CD4-positive, alpha-beta T cell treated with Interleukin-6 for 4 hours (primary cell): ENCODE measurements at regions not wholly inside any gene's neighbourhood (a gene's known extent, or its start where the extent isn't known, plus 50 kb on each side); places are given as distances from the start of the nearest gene placed in this dataset.
A peak's percentile ranks its signal among the peaks of the same experiment; 100 is the strongest.
"Not testable (repeated sequence)": the region's sequence is repeated elsewhere in the genome, so short reads cannot be mapped to it uniquely, and the experiment has no call there.

Experiments
- DNase-seq: peaks from one replicate; pipeline ENCODE4 v3.0.0-alpha.2; 2020; ENCODE audit warnings: mixed read lengths

DNA sequence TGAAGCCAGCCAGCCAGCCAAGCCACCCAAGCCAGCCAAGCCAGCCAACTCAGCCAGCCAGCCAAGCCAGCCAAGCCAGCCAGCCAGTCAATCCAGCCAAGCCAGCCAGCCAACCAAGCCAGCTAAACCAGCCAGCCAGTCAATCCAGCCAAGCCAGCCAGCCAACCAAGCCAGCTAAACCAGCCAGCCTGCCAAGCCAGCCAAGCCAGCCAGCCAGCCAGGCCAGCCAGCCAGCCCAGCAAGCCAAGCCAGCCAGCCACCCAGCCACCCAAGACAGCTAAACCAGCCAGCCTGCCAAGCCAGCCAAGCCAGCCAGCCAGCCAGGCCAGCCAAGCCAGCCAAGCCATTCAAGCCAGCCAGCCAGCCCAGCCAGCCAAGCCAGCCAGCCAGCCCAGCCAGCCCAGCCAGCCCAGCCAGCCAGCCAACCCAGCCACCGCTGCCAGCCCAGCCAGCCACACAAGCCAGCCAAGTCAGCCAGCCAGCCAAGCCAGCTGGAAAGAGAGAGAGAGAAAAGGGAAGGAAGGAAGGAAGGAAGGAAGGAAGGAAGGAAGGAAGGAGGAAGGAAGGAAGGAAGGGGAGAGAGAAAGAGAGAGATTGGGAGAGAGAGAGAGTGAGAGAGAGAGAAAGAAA is 1606.8 kb downstream of the RPIA start:
- DNase-seq: not testable (repeated sequence)

DNA sequence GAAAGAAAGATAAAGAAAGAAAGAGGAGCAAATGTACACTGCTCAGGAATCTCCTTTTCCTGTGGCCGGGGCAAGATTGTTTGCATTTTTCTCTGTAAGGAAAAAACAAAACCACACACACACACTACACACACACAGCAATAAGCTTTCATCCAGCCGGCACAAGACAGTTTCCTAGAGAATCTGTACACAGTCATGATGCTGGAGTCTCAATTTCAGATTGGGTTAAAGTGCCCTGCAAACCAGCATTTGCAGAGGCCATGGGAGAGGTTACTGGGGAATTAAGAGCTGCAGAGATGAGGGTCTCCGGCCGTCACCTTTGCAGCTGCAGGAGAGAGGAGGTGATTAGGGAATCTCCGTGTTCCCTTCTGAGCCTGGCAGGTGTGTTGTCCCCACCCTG is 1607.5 kb downstream of the RPIA start:
- DNase-seq: not testable (repeated sequence)

DNA sequence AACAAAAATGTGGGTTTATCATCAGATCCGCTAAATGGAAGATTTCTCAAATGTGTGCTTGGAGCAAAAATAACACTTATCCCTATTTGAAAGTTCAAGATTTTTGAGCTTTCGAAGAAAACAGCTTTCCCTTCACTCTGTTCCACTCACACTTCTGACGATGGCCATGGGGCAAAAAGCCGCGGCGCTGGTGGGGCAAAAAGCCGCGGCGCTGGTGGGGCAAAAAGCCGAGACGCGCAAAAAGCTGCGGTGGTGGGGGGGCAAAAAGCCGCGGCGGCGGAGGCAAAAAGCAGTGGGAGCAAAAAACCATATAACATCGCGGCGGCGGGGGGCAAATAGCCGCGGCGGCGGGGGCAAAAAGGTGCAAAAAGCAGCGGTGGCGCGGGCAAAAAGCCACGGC is 1631.5 kb downstream of the RPIA start:
- not testable (repeated sequence) for DNase-seq

DNA sequence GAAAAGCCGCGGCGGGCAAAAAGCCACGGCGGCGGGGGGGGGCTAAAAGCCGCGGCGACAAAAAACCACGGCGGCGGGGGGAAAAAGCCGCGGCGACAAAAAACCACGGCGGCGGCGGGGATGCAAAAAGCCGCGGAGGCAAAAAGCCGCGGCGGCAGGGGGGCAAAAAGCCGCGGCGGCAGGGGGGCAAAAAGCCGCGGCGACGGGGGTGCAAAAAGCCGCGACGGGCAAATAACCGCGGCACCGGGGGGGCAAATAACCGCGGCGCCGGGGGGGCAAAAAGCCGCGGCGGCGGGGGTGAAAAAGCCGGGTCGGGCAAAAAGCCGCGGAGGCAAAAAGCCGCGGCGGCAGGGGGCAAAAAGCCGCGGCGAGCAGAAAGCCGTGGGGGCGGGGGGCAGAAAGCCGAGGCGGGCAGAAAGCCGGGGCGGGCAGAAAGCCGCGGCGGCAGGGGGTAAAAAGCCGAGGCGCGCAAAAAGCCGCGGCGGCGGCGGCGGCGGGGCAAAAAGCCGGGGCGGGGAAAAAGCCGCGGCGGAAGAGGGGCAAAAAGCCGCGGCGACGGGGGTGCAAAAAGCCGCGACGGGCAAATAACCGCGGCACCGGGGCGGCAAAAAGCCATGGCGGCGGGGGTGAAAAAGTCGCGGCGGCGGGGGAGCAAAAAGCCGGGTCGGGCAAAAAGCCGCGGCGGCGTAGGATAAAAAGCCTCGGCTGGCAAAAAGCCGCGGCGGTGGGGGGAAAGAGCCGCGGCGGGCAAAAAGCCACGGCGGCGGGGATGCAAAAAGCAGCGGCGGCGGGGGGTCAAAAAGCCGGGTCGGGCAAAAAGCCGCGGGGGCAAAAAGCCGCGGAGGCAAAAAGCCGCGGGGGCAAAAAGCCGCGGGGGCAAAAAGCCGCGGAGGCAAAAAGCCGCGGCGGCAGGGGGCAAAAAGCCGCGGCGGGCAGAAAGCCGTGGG is 1632.4 kb downstream of the RPIA start:
- peak; percentile 18 for DNase-seq

DNA sequence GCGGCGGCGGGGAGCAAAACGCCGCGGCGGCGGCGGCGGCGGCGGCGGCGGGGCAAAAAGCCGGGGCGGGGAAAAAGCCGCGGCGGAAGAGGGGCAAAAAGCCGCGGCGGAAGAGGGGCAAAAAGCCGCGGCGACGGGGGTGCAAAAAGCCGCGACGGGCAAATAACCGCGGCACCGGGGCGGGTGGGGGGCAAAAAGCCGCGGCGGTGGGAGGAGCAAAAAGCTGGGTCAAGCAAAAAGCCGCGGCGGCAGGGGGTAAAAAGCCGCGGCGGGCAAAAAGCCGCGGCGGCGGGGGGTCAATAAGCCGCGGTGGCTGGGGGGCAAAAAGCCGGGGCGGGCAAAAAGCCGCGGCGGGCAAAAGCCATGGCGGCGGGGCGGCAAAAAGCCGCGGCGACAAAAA is 1633.2 kb downstream of the RPIA start:
- DNase-seq: not testable (repeated sequence)

DNA sequence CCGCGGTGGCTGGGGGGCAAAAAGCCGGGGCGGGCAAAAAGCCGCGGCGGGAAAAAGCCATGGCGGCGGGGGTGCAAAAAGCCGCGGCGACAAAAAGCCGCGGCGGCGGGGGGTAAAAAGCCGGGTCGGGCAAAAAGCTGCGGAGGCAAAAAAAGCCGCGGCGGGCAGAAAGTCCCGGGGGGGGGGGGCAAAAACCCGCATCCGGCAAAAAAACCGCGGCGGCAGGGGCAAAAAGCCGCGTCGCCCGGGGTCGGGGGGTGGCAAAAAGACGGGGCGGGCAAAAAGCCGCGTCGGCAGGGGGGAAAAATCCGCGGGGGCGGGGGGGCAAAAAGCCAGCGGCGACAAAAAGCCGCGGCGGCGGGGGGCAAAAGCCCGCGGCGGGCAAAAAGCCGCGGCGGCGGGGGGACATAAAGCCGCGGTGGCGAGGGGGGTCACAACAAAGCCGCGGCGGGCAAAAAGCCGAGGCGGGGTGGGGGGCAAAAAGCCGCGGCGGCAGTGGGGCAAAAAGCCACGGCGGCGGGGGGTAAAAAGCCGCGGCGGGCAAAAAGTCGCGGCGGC is 1634.4 kb downstream of the RPIA start:
- peak; percentile 4 for DNase-seq

DNA sequence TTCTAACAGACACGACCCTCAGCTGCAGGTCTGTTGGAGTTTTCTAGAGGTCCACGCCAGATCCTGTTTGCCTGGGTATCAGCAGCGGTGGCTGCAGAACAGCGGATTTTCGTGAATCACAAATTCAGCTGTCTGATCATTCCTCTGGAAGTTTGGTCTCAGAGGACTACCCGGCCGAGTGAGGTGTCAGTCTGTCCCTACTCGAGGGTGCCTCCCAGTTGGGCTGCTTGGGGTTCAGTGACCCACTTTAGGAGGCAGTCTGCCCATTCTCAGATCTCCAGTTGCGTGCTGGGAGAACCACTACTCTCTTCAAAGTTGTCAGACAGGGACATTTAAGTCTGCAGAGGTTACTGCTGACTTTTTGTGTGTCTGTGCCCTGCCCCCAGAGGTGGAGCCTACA is 1664.1 kb downstream of the RPIA start:
- not testable (repeated sequence) for DNase-seq

DNA sequence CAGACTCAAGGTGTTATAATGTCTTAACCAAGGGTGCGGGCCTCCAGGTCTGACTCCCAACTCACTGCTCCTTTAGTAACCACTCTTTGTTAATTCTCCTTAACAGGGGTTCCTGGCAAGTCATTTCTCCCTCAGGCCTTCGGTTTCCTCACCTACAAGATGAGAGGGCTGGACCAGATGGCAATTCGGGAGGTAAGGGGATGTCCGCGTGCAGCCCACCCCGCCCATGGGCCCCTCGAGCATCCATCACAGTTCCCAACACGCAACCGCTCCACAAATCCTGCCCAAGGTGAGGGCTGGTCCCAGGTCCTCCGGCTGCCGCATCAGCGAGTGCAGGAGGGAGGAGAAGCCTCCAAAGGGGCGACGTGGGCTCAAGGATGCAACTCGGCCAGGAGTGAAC is 1667.9 kb downstream of the RPIA start:
- not testable (repeated sequence) for DNase-seq

DNA sequence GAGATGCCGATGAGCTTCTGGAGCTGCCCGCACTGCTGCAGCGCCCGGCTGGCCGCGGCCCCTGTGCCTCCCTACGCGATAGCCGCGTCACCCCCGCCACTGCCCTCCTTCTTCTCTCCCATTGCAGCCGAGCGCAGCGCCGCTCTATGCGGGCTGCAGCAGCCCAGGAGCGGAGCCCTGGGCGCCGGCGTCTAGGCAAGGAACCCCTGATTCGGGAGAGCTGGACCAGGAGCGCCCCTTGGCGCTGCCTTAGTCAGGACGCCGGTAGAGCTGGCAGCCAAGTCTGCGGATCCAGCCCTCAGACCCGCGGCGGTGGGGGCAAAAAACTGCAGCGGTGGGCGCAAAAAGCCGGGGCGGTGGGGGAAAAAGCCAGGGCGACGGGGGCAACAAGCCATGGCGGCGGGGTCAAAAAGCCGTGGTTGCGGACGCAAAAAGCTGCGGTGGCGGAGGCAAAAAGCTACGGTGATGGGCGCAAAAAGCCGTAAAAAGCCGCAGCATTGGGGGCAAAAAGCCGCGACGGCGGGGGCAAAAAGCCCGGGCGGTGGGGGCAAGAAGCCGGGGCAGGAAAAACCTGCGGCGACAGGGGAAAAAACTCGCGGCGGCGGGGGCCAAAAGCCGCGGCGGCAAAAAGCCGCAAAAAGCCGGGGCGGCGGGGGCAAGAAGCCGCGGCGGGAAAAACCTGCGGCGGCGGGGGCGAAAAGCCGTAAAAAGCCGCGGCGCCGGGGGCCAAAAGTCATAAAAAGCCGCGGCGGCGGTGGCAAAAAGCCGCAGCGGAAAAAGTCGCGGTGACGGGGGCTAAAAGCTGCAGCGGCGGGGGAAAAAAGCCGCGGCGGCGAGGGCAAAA is 1668.6 kb downstream of the RPIA start:
- DNase-seq: peak; percentile 0

DNA sequence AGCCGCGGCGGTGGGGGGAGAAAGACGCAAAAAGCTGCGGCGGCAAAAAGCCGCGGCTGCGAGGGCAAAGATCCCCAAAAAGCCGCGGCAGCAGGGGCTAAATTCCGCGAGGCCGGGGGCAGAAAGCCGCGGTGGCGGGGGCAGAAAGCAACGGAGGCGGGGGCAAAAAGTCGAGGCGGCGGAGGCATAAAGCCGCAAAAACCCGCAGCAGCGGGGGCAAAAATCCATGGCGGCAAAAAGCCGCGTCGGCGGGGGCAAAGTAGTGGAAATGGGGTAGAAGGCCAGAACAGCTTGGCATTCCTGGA is 1669.2 kb downstream of the RPIA start:
- not testable (repeated sequence) for DNase-seq
